ENCODE measurements at regions not wholly inside any gene's neighbourhood (a gene's known extent, or its start where the extent isn't known, plus 50 kb on each side); places are given as distances from the start of the nearest gene placed in this dataset.

DNA sequence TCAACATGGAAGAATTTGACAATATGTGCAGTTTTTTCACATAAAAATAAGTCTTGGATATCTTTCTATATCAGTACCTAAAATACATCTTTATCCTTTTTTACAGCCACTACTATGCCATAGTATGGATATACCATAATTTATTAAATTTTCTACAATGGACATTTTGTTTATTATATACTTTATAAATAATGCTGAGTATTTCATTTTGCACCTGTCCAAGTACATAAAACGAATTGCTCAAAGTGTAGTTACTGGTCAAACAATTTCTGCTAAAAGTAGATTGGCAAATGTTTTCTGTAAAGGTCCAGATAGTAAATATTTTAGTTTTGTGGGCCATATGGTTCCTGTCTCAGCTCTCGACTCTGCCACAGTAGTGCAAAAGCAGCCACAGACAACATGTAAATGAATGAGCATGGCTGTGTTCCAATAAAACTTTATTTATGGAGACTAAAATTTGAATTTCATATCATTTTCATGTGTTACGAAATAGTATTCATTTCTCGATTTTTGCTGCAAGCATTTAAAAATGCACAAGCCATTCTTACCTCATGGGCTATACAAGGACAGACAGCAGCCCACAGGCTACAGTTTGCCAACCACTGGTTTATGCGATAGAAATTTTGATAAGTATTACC lies 96.9 kb upstream of the STEAP1B start:
- H3K79me2 ChIP-seq (ENCODE audit: low read depth) = no peaks in the 10 kb centered on the region
- no peaks in the 10 kb centered on the region for H3K27me3 ChIP-seq
- no peaks in the 10 kb centered on the region for H3K9me3 ChIP-seq (ENCODE audit: low read depth)
- no peak overlapping the region for H2AFZ ChIP-seq (replicated peaks)
- H3K36me3 Mint-ChIP-seq = no peaks in the 10 kb centered on the region
- H3K4me2 ChIP-seq = no peak overlapping the region
- H3K27ac ChIP-seq = no peak overlapping the region
- TF ChIP-seq EZH2 (IDR thresholded peaks at IDR 0.05) (no peak), EZH2phosphoT487 (IDR thresholded peaks at IDR 0.05) (no peak)
- TF ChIP-seq, protein P1, sequence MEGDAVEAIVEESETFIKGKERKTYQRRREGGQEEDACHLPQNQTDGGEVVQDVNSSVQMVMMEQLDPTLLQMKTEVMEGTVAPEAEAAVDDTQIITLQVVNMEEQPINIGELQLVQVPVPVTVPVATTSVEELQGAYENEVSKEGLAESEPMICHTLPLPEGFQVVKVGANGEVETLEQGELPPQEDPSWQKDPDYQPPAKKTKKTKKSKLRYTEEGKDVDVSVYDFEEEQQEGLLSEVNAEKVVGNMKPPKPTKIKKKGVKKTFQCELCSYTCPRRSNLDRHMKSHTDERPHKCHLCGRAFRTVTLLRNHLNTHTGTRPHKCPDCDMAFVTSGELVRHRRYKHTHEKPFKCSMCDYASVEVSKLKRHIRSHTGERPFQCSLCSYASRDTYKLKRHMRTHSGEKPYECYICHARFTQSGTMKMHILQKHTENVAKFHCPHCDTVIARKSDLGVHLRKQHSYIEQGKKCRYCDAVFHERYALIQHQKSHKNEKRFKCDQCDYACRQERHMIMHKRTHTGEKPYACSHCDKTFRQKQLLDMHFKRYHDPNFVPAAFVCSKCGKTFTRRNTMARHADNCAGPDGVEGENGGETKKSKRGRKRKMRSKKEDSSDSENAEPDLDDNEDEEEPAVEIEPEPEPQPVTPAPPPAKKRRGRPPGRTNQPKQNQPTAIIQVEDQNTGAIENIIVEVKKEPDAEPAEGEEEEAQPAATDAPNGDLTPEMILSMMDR (IDR thresholded peaks at IDR 0.05) = no peak
- H3F3A ChIP-seq (ENCODE audit: low read depth) = no peaks in the 10 kb centered on the region
- H3K27ac Mint-ChIP-seq = no peak overlapping the region
- H3K27me3 Mint-ChIP-seq (ENCODE audit: insufficient read depth, low read depth) = peaks cover 2% of the 10 kb centered on the region
- no peak for DNase-seq (ENCODE audit: low spot score)
- H3K36me3 ChIP-seq = no peaks in the 10 kb centered on the region
- no peaks in the 10 kb centered on the region for H4K20me1 ChIP-seq (ENCODE audit: low read depth)
- H3K9me3 Mint-ChIP-seq = no peaks in the 10 kb centered on the region
- H3K4me3 Mint-ChIP-seq = no peak overlapping the region
- H3K4me1 Mint-ChIP-seq = peaks cover 10% of the 10 kb centered on the region
- no peak overlapping the region for H3K4me3 ChIP-seq
- H3K4me1 ChIP-seq = peaks cover 9% of the 10 kb centered on the region
- H3K9ac ChIP-seq = no peak overlapping the region

DNA sequence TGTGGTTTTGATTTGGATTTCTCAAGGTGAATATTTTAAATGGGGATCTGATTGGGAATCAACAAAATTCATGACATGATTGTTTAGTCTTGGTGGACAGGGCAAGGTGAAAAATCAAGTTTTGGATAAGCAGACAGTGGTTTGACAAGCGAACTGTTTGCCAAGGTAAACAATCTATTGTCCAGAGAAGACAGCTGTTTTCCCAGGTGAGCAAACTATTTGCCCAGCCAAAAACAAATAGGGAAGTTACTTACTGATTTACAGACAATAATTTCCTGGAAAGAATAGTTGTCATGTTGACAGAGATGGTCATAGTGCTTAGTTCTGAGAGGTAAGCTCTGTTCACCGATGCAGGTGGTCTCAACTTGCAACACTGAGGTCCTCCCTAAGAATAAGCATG lies 94.0 kb upstream of the STEAP1B start:
- TF ChIP-seq, protein P1 (IDR thresholded peaks at IDR 0.05) = no peak
- TF ChIP-seq EZH2 (IDR thresholded peaks at IDR 0.05) = no peak
- TF ChIP-seq EZH2phosphoT487 (IDR thresholded peaks at IDR 0.05) = no peak
- peaks cover 9% of the 10 kb centered on the region for H3K4me1 Mint-ChIP-seq
- peaks cover 3% of the 10 kb centered on the region for H3F3A ChIP-seq (ENCODE audit: low read depth)
- no peaks in the 10 kb centered on the region for H3K79me2 ChIP-seq (ENCODE audit: low read depth)
- no peak overlapping the region for H3K27ac Mint-ChIP-seq
- no peaks in the 10 kb centered on the region for H3K36me3 ChIP-seq
- H3K27ac ChIP-seq = no peak overlapping the region
- no peaks in the 10 kb centered on the region for H3K9me3 Mint-ChIP-seq
- no peaks in the 10 kb centered on the region for H4K20me1 ChIP-seq (ENCODE audit: low read depth)
- no peak overlapping the region for H3K4me3 Mint-ChIP-seq
- no peak overlapping the region for H2AFZ ChIP-seq (replicated peaks)
- no peaks in the 10 kb centered on the region for H3K27me3 ChIP-seq
- peaks cover 11% of the 10 kb centered on the region for H3K4me1 ChIP-seq
- no peak overlapping the region for H3K4me2 ChIP-seq
- no peaks in the 10 kb centered on the region for H3K9me3 ChIP-seq (ENCODE audit: low read depth)
- DNase-seq (ENCODE audit: low spot score) = no peak
- no peak overlapping the region for H3K4me3 ChIP-seq
- H3K27me3 Mint-ChIP-seq (ENCODE audit: insufficient read depth, low read depth) = peaks cover 2% of the 10 kb centered on the region
- no peak overlapping the region for H3K9ac ChIP-seq
- no peaks in the 10 kb centered on the region for H3K36me3 Mint-ChIP-seq

DNA sequence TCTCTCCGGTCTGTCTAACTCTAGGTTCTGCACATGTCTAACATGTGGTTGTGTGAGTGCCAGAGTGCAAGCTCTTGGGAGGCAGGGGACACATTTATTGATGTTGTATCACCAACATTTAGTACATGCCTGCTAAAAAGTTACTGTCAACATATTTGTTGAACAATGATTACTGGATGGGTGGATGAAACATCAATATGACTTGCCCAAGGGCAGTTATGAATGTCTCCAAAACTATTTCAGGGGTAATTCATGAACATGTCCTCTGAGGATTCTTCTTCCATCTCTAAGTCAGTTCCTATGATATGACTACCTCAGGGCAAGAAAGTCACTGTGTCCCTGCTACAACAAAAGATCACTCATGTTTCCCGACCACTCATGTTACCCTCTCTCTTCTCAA lies 91.3 kb upstream of the STEAP1B start:
- no peak overlapping the region for H3K9ac ChIP-seq
- no peaks in the 10 kb centered on the region for H3K27me3 ChIP-seq
- no peaks in the 10 kb centered on the region for H3K36me3 ChIP-seq
- DNase-seq (ENCODE audit: low spot score) = no peak
- no peak overlapping the region for H3K27ac ChIP-seq
- no peak overlapping the region for H3K4me3 ChIP-seq
- H3K79me2 ChIP-seq (ENCODE audit: low read depth) = no peaks in the 10 kb centered on the region
- Mint-ChIP-seq H3K27ac (no peak overlapping the region), H3K4me1 (peaks cover 16% of the 10 kb centered on the region), H3K27me3 (ENCODE audit: insufficient read depth, low read depth) (peaks cover 4% of the 10 kb centered on the region), H3K36me3 (no peaks in the 10 kb centered on the region), H3K9me3 (no peaks in the 10 kb centered on the region), H3K4me3 (no peak overlapping the region)
- H3K4me1 ChIP-seq = peaks cover 14% of the 10 kb centered on the region
- H4K20me1 ChIP-seq (ENCODE audit: low read depth) = no peaks in the 10 kb centered on the region
- H3F3A ChIP-seq (ENCODE audit: low read depth) = peaks cover 3% of the 10 kb centered on the region
- H2AFZ ChIP-seq (replicated peaks) = no peak overlapping the region
- no peaks in the 10 kb centered on the region for H3K9me3 ChIP-seq (ENCODE audit: low read depth)
- no peak overlapping the region for H3K4me2 ChIP-seq
- no peak for TF ChIP-seq EZH2 (IDR thresholded peaks at IDR 0.05)
- TF ChIP-seq, protein P1 (IDR thresholded peaks at IDR 0.05) = no peak
- TF ChIP-seq EZH2phosphoT487 (IDR thresholded peaks at IDR 0.05) = no peak
